SK-N-SH treated with all-trans-retinoic acid at 6 μM for 48 hours (cell line): ENCODE measurements at regions not wholly inside any gene's neighbourhood (a gene's known extent, or its start where the extent isn't known, plus 50 kb on each side); places are given as distances from the start of the nearest gene placed in this dataset.

Experiments used
- ATAC-seq: fragments of 200-7000 bp; cut with Tn5 transposase; 3 replicates; pipeline ENCODE4 v1.9.1; 2020; ENCODE audit warnings: mild to moderate bottlenecking, moderate library complexity
- BACH2 ChIP-seq: fragments of 250-450 bp; sonication (Bioruptor Pico); IDR thresholded peaks from 2 replicates; pipeline ENCODE4 v1.9.0; 2021; ENCODE audit warnings: mild to moderate bottlenecking, borderline replicate concordance
- GLIS3 ChIP-seq: fragments of 250-450 bp; sonication (Bioruptor Pico); IDR thresholded peaks from 2 replicates; pipeline ENCODE4 v1.5.0; 2020; ENCODE audit warnings: mild to moderate bottlenecking, moderate library complexity
- ISL1 ChIP-seq: fragments of 250-450 bp; sonication (Bioruptor Pico); IDR thresholded peaks from 2 replicates; pipeline ENCODE4 v2.1.2; 2022; ENCODE audit warnings: mild to moderate bottlenecking, moderate library complexity
- RARB ChIP-seq: fragments of 250-450 bp; sonication (Bioruptor Pico); IDR thresholded peaks from 2 replicates; pipeline ENCODE4 v1.8.0; 2021; ENCODE audit warnings: mild to moderate bottlenecking, moderate library complexity
- SNAI2 ChIP-seq: fragments of 250-450 bp; sonication (Bioruptor Pico); IDR thresholded peaks from 2 replicates; pipeline ENCODE4 v1.5.0; 2020; ENCODE audit warnings: mild to moderate bottlenecking, moderate library complexity
- TCF4 ChIP-seq: fragments of 250-450 bp; sonication (Bioruptor Pico); IDR thresholded peaks from 2 replicates; pipeline ENCODE4 v1.8.0; 2021; ENCODE audit warnings: mild to moderate bottlenecking, moderate library complexity, borderline replicate concordance
- ZNF70 ChIP-seq: fragments of 450-650 bp; formaldehyde crosslinking; IDR thresholded peaks from 2 replicates; pipeline ENCODE4 v1.5.0; 2020; ENCODE audit warnings: mild to moderate bottlenecking, moderate library complexity
- TF ChIP-seq, protein P1 (sequence below): fragments of 250-450 bp; sonication (Bioruptor Pico); IDR thresholded peaks from 2 replicates; pipeline ENCODE4 v1.8.0; 2020; ENCODE audit warnings: mild to moderate bottlenecking, moderate library complexity, borderline replicate concordance
- TF ChIP-seq, protein P2 (sequence below): fragments of 250-450 bp; sonication (Bioruptor Pico); IDR thresholded peaks from 2 replicates; pipeline ENCODE4 v1.5.0; 2020; ENCODE audit warnings: mild to moderate bottlenecking, moderate library complexity
- TF ChIP-seq, protein P3 (sequence below): fragments of 250-450 bp; sonication (Bioruptor Pico); IDR thresholded peaks from 2 replicates; pipeline ENCODE4 v1.5.1; 2020; ENCODE audit warnings: low read depth, mild to moderate bottlenecking, moderate library complexity
- TF ChIP-seq, protein P4 (sequence below): fragments of 250-450 bp; sonication (Bioruptor Pico); IDR thresholded peaks from 2 replicates; pipeline ENCODE4 v1.5.1; 2021; ENCODE audit warnings: mild to moderate bottlenecking, moderate library complexity

DNA sequence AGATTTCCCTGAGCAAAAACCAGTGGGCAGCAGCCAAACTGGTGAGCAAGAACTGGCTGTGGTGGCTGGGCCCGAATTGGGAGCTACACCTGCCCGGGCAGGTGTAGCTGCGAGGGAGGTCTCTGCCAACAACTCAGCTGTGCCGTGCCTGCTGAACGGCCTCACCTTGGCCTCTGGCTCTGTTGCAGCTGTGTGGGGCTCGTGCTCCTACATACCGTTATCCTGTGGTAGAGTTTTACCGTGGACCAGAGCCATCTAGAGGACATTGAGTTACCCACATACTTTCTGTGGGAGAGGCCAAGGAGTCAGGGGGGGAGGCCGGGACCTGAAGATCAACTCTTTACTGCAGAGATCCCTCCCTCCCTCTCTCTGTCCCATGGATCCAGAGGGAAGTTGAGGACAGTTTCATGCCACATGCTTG, 113.2 kb downstream of the TM9SF2 start:
- TF ChIP-seq BACH2 (CRISPR knock-in tag) (no peak), ZNF70 (CRISPR knock-in tag) (no peak), SNAI2 (CRISPR knock-in tag) (no peak), RARB (no peak), ISL1 (CRISPR knock-in tag) (no peak), GLIS3 (no peak), TCF4 (CRISPR knock-in tag) (no peak)
- TF ChIP-seq, protein P1, sequence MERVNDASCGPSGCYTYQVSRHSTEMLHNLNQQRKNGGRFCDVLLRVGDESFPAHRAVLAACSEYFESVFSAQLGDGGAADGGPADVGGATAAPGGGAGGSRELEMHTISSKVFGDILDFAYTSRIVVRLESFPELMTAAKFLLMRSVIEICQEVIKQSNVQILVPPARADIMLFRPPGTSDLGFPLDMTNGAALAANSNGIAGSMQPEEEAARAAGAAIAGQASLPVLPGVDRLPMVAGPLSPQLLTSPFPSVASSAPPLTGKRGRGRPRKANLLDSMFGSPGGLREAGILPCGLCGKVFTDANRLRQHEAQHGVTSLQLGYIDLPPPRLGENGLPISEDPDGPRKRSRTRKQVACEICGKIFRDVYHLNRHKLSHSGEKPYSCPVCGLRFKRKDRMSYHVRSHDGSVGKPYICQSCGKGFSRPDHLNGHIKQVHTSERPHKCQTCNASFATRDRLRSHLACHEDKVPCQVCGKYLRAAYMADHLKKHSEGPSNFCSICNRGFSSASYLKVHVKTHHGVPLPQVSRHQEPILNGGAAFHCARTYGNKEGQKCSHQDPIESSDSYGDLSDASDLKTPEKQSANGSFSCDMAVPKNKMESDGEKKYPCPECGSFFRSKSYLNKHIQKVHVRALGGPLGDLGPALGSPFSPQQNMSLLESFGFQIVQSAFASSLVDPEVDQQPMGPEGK (CRISPR knock-in tag), result no peak
- TF ChIP-seq, protein P2, sequence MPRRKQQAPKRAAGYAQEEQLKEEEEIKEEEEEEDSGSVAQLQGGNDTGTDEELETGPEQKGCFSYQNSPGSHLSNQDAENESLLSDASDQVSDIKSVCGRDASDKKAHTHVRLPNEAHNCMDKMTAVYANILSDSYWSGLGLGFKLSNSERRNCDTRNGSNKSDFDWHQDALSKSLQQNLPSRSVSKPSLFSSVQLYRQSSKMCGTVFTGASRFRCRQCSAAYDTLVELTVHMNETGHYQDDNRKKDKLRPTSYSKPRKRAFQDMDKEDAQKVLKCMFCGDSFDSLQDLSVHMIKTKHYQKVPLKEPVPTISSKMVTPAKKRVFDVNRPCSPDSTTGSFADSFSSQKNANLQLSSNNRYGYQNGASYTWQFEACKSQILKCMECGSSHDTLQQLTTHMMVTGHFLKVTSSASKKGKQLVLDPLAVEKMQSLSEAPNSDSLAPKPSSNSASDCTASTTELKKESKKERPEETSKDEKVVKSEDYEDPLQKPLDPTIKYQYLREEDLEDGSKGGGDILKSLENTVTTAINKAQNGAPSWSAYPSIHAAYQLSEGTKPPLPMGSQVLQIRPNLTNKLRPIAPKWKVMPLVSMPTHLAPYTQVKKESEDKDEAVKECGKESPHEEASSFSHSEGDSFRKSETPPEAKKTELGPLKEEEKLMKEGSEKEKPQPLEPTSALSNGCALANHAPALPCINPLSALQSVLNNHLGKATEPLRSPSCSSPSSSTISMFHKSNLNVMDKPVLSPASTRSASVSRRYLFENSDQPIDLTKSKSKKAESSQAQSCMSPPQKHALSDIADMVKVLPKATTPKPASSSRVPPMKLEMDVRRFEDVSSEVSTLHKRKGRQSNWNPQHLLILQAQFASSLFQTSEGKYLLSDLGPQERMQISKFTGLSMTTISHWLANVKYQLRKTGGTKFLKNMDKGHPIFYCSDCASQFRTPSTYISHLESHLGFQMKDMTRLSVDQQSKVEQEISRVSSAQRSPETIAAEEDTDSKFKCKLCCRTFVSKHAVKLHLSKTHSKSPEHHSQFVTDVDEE, result no peak
- TF ChIP-seq, protein P3, sequence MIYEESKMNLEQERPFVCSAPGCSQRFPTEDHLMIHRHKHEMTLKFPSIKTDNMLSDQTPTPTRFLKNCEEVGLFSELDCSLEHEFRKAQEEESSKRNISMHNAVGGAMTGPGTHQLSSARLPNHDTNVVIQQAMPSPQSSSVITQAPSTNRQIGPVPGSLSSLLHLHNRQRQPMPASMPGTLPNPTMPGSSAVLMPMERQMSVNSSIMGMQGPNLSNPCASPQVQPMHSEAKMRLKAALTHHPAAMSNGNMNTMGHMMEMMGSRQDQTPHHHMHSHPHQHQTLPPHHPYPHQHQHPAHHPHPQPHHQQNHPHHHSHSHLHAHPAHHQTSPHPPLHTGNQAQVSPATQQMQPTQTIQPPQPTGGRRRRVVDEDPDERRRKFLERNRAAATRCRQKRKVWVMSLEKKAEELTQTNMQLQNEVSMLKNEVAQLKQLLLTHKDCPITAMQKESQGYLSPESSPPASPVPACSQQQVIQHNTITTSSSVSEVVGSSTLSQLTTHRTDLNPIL (CRISPR knock-in tag), result no peak
- TF ChIP-seq, protein P4, sequence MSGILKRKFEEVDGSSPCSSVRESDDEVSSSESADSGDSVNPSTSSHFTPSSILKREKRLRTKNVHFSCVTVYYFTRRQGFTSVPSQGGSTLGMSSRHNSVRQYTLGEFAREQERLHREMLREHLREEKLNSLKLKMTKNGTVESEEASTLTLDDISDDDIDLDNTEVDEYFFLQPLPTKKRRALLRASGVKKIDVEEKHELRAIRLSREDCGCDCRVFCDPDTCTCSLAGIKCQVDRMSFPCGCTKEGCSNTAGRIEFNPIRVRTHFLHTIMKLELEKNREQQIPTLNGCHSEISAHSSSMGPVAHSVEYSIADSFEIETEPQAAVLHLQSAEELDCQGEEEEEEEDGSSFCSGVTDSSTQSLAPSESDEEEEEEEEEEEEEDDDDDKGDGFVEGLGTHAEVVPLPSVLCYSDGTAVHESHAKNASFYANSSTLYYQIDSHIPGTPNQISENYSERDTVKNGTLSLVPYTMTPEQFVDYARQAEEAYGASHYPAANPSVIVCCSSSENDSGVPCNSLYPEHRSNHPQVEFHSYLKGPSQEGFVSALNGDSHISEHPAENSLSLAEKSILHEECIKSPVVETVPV (CRISPR knock-in tag), result no peak

More for the DNA sequence above, 113.2 kb downstream of the TM9SF2 start:
- ATAC-seq, result peak; percentile 39; the same call in 1 of the 3 replicates
